ENCODE measurements at regions not wholly inside any gene's neighbourhood (a gene's known extent, or its start where the extent isn't known, plus 50 kb on each side); places are given as distances from the start of the nearest gene placed in this dataset.
A peak's percentile ranks its signal among the peaks of the same experiment; 100 is the strongest.
"Not testable (repeated sequence)": the region's sequence is repeated elsewhere in the genome, so short reads cannot be mapped to it uniquely, and the experiment has no call there.

- peak; percentile 13 for DNase-seq (ENCODE audit: low spot score)
- Histone ChIP-seq H3K27me3 (no peaks in the 10 kb centered on the region), H3K36me3 (no peaks in the 10 kb centered on the region), H3K4me1 (no peaks in the 10 kb centered on the region), H3K27ac (no peak overlapping the region), H3K9me3 (no peaks in the 10 kb centered on the region), H3K4me3 (no peak overlapping the region)
- no peak for TF ChIP-seq CTCF (IDR thresholded peaks at IDR 0.05)
Observed at GRCh38 chr11:45000918-45001317, 50.2 kb upstream of the TP53I11 start.

- peak; percentile 7 for DNase-seq (ENCODE audit: low spot score)
- no peak for TF ChIP-seq CTCF (IDR thresholded peaks at IDR 0.05)
- H3K27ac ChIP-seq = no peak overlapping the region
- no peaks in the 10 kb centered on the region for H3K27me3 ChIP-seq
- no peaks in the 10 kb centered on the region for H3K36me3 ChIP-seq
- H3K4me1 ChIP-seq = no peaks in the 10 kb centered on the region
- H3K4me3 ChIP-seq = no peak overlapping the region
- no peaks in the 10 kb centered on the region for H3K9me3 ChIP-seq
Observed at GRCh38 chr11:45001466-45002165, 50.9 kb upstream of the TP53I11 start.

- no peaks in the 10 kb centered on the region for H3K4me1 ChIP-seq
- DNase-seq (ENCODE audit: low spot score) = no peak
- no peaks in the 10 kb centered on the region for H3K9me3 ChIP-seq
- no peaks in the 10 kb centered on the region for H3K27me3 ChIP-seq
- H3K27ac ChIP-seq = no peak overlapping the region
- TF ChIP-seq CTCF (IDR thresholded peaks at IDR 0.05) = no peak
- H3K36me3 ChIP-seq = no peaks in the 10 kb centered on the region
- H3K4me3 ChIP-seq = no peak overlapping the region
Observed at GRCh38 chr11:45005106-45005505, 54.4 kb upstream of the TP53I11 start.

- no peak for TF ChIP-seq CTCF (IDR thresholded peaks at IDR 0.05)
- Histone ChIP-seq H3K27me3 (no peaks in the 10 kb centered on the region), H3K9me3 (no peaks in the 10 kb centered on the region), H3K4me3 (no peak overlapping the region), H3K27ac (no peak overlapping the region), H3K36me3 (no peaks in the 10 kb centered on the region), H3K4me1 (no peaks in the 10 kb centered on the region)
- no peak for DNase-seq (ENCODE audit: low spot score)
Observed at GRCh38 chr11:45007011-45007410, 56.3 kb upstream of the TP53I11 start.

- not testable (repeated sequence) for H3K4me3 ChIP-seq, H3K36me3 ChIP-seq, H3K4me1 ChIP-seq, H3K9me3 ChIP-seq, H3K27ac ChIP-seq, H3K27me3 ChIP-seq
- DNase-seq (ENCODE audit: low spot score) = peak; percentile 28
Observed at GRCh38 chr11:45015983-45016382, 65.3 kb upstream of the TP53I11 start.

- not testable (repeated sequence) for H3K4me1 ChIP-seq; DNase-seq (ENCODE audit: low spot score); H3K36me3 ChIP-seq; H3K4me3 ChIP-seq; H3K27me3 ChIP-seq; H3K9me3 ChIP-seq; H3K27ac ChIP-seq
Observed at GRCh38 chr11:45016446-45016845, 65.8 kb upstream of the TP53I11 start.

GRCh38 chr11:45017329-45017728 is 66.6 kb upstream of the TP53I11 start:
- H3K36me3 ChIP-seq = no peaks in the 10 kb centered on the region
- no peak for TF ChIP-seq CTCF (IDR thresholded peaks at IDR 0.05)
- no peak for DNase-seq (ENCODE audit: low spot score)
- peaks cover 0 to 17% of the 10 kb centered on the region in 2 donors for H3K4me1 ChIP-seq
- H3K27ac ChIP-seq = no peak overlapping the region
- no peak overlapping the region for H3K4me3 ChIP-seq
- peaks cover 0 to 5% of the 10 kb centered on the region in 2 donors for H3K9me3 ChIP-seq
- no peaks in the 10 kb centered on the region for H3K27me3 ChIP-seq
